DOHH2 (cell line): ENCODE measurements at regions not wholly inside any gene's neighbourhood (a gene's known extent, or its start where the extent isn't known, plus 50 kb on each side); places are given as distances from the start of the nearest gene placed in this dataset.

Source experiments
- H3F3A ChIP-seq: fragments of 200-600 bp; sonication (generic), shearing (Covaris generic); 2 replicates; pipeline ENCODE4 v1.6.0; 2016; ENCODE audit warnings: antibody characterized with exemption, mild to moderate bottlenecking; ENCODE audit not compliant: control insufficient read depth, insufficient read depth
- H3K27ac ChIP-seq: fragments of 200-600 bp; sonication (generic); 2 replicates; pipeline ENCODE4 v1.5.1; 2014; ENCODE audit warnings: low read depth, mild to moderate bottlenecking, low read length, moderate library complexity
- H3K27me3 ChIP-seq: fragments of 200-600 bp; sonication (generic); 2 replicates; pipeline ENCODE4 v1.6.1; 2014; ENCODE audit warnings: mild to moderate bottlenecking, low read length, mixed read lengths; ENCODE audit not compliant: control insufficient read depth
- H3K36me3 ChIP-seq: fragments of 200-600 bp; sonication (generic); 2 replicates; pipeline ENCODE4 v1.6.1; 2014; ENCODE audit warnings: mild to moderate bottlenecking, low read length, moderate library complexity, mixed read lengths; ENCODE audit not compliant: control insufficient read depth
- H3K4me1 ChIP-seq: fragments of 200-600 bp; sonication (generic); 2 replicates; pipeline ENCODE4 v1.6.1; 2014; ENCODE audit warnings: mild to moderate bottlenecking, low read length, mixed read lengths; ENCODE audit not compliant: control insufficient read depth
- H3K4me2 ChIP-seq: fragments of 200-600 bp; sonication (generic); 2 replicates; pipeline ENCODE4 v1.6.0; 2014; ENCODE audit warnings: mild to moderate bottlenecking, low read length, moderate library complexity
- H3K4me3 ChIP-seq: fragments of 200-600 bp; sonication (generic); 2 replicates; pipeline ENCODE4 v1.5.1; 2014; ENCODE audit warnings: mild to moderate bottlenecking, low read length, mixed read lengths
- H3K79me2 ChIP-seq: fragments of 200-600 bp; sonication (generic); 2 replicates; pipeline ENCODE4 v1.6.1; 2014; ENCODE audit warnings: mild to moderate bottlenecking, low read length, mixed read lengths; ENCODE audit not compliant: control insufficient read depth
- H3K9me2 ChIP-seq: fragments of 200-600 bp; sonication (generic); replicated peaks from 2 replicates; pipeline ENCODE4 v1.6.1; 2014; ENCODE audit warnings: mild to moderate bottlenecking, low read length, mixed read lengths; ENCODE audit not compliant: control insufficient read depth
- H3K9me3 ChIP-seq: fragments of 200-600 bp; sonication (generic); 2 replicates; pipeline ENCODE4 v1.6.1; 2014; ENCODE audit warnings: antibody characterized with exemption, low read length, mixed read lengths; ENCODE audit not compliant: control insufficient read depth, insufficient read depth
- H4K20me1 ChIP-seq: fragments of 200-600 bp; sonication (generic); 2 replicates; pipeline ENCODE4 v1.6.0; 2014; ENCODE audit warnings: low read depth, mild to moderate bottlenecking, antibody characterized with exemption, low read length, moderate library complexity; ENCODE audit not compliant: control insufficient read depth, insufficient read depth
- CTCF ChIP-seq: fragments of 200-600 bp; sonication (generic); IDR thresholded peaks from one replicate; pipeline ENCODE4 v1.5.1; 2014; ENCODE audit warnings: antibody characterized with exemption, mild to moderate bottlenecking, low read depth, low read length; ENCODE audit not compliant: poor library complexity, severe bottlenecking
- EZH2phosphoT487 ChIP-seq: fragments of 200-600 bp; sonication (generic); IDR thresholded peaks from 2 replicates; pipeline ENCODE4 v1.6.1; 2017; ENCODE audit warnings: borderline replicate concordance, mild to moderate bottlenecking, antibody characterized with exemption, low read length, moderate library complexity, mixed read lengths

- no peaks in the 10 kb centered on the region for H4K20me1 ChIP-seq
- H3K27me3 ChIP-seq: no peaks in the 10 kb centered on the region
- no peak overlapping the region for H3K4me3 ChIP-seq
- H3F3A ChIP-seq: peaks cover 5% of the 10 kb centered on the region; the same call in 1 of the 2 replicates
- H3K4me2 ChIP-seq: no peak overlapping the region
- peaks cover 11% of the 10 kb centered on the region for H3K36me3 ChIP-seq
- peaks cover 34% of the 10 kb centered on the region for H3K4me1 ChIP-seq
- no peak for TF ChIP-seq EZH2phosphoT487
- no peak for TF ChIP-seq CTCF
- H3K9me3 ChIP-seq: 0 out of 2 replicates have a peak, but pooled peaks cover 2% of the 10 kb centered on the region
- H3K27ac ChIP-seq: no peak overlapping the region
- no peaks in the 10 kb centered on the region for H3K9me2 ChIP-seq
- no peaks in the 10 kb centered on the region for H3K79me2 ChIP-seq
Observed at GRCh38 chr4:95754667-95755066, 85.2 kb upstream of the PDHA2 start.

DNA sequence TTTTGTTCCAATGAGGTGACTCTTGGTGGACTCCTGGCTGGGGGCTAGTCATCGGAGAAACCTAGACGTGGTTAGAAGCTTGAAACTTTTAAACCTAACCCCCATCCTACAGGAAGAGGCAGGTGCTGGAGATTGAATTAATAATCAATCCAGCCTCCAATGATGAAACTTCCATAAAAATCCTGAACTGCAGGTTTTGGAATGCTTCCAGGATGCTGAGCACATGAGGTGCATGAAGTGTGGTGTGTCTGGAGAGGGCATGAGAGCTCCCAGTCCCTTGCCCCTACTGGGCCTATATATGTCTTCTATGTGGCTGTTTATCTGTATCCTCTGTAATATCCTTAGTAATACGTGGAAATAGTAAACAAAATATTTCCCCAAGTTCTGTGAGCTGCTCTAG is 90.7 kb upstream of the PDHA2 start:
- Histone ChIP-seq H3K27me3 (no peaks in the 10 kb centered on the region), H3K4me1 (no peaks in the 10 kb centered on the region), H4K20me1 (no peaks in the 10 kb centered on the region), H3K9me2 (no peaks in the 10 kb centered on the region), H3K9me3 (no peaks in the 10 kb centered on the region), H3K27ac (no peak overlapping the region), H3K79me2 (no peaks in the 10 kb centered on the region), H3K36me3 (no peaks in the 10 kb centered on the region), H3K4me2 (no peak overlapping the region), H3F3A (no peaks in the 10 kb centered on the region), H3K4me3 (no peak overlapping the region)
- TF ChIP-seq EZH2phosphoT487 (no peak), CTCF (no peak)

- Histone ChIP-seq H3K9me3 (no peaks in the 10 kb centered on the region), H3K27me3 (no peaks in the 10 kb centered on the region), H3K4me2 (no peak overlapping the region), H3K4me3 (no peak overlapping the region), H3K27ac (no peak overlapping the region), H3K9me2 (no peaks in the 10 kb centered on the region), H3K79me2 (no peaks in the 10 kb centered on the region), H4K20me1 (no peaks in the 10 kb centered on the region), H3K36me3 (no peaks in the 10 kb centered on the region), H3F3A (no peaks in the 10 kb centered on the region), H3K4me1 (0 out of 2 replicates have a peak, but pooled peaks cover 2% of the 10 kb centered on the region)
- TF ChIP-seq CTCF (no peak), EZH2phosphoT487 (no peak)
Observed at GRCh38 chr4:95742872-95743271, 97.0 kb upstream of the PDHA2 start.

DNA sequence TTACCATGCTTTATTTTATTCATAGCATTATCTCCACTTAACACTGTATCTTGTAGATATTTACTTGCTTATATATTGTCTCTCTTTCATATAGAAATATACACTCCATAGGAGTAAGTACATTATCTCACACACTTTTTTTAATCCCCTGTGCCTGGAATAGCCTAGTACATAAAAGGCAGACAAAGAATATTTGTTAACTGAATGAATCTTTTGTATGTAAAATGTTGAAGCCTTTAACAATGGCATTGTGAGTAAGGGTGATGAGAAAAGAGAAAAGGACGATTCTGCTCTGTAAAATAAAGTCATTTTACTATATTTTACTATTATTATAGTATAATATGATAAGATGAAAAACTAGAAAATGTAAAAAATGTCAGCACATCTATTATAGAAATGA is 97.7 kb upstream of the PDHA2 start:
- no peaks in the 10 kb centered on the region for H3K79me2 ChIP-seq
- H3K4me2 ChIP-seq: no peak overlapping the region
- H3K27me3 ChIP-seq: no peaks in the 10 kb centered on the region
- no peaks in the 10 kb centered on the region for H3K9me3 ChIP-seq
- H3K36me3 ChIP-seq: no peaks in the 10 kb centered on the region
- no peak overlapping the region for H3K4me3 ChIP-seq
- H3K9me2 ChIP-seq: no peaks in the 10 kb centered on the region
- no peaks in the 10 kb centered on the region for H3F3A ChIP-seq
- no peak overlapping the region for H3K27ac ChIP-seq
- TF ChIP-seq CTCF: no peak
- no peak for TF ChIP-seq EZH2phosphoT487
- H3K4me1 ChIP-seq: 0 out of 2 replicates have a peak, but pooled peaks cover 2% of the 10 kb centered on the region
- H4K20me1 ChIP-seq: no peaks in the 10 kb centered on the region
